NOMO-1 treated with dmso at 0.1 percent for 144 hours (cell line): ENCODE measurements at regions not wholly inside any gene's neighbourhood (a gene's known extent, or its start where the extent isn't known, plus 50 kb on each side); places are given as distances from the start of the nearest gene placed in this dataset.

Source experiments
- DNase-seq: peaks from one replicate; lab custom pipeline; 2025; ENCODE audit not compliant: unreplicated experiment; lab: John Stamatoyannopoulos, UW

- DNase-seq, result no peak
These were observed 277.5 kb upstream of the MAGI2 start for GRCh38 chr7:79730971-79731370.

DNA sequence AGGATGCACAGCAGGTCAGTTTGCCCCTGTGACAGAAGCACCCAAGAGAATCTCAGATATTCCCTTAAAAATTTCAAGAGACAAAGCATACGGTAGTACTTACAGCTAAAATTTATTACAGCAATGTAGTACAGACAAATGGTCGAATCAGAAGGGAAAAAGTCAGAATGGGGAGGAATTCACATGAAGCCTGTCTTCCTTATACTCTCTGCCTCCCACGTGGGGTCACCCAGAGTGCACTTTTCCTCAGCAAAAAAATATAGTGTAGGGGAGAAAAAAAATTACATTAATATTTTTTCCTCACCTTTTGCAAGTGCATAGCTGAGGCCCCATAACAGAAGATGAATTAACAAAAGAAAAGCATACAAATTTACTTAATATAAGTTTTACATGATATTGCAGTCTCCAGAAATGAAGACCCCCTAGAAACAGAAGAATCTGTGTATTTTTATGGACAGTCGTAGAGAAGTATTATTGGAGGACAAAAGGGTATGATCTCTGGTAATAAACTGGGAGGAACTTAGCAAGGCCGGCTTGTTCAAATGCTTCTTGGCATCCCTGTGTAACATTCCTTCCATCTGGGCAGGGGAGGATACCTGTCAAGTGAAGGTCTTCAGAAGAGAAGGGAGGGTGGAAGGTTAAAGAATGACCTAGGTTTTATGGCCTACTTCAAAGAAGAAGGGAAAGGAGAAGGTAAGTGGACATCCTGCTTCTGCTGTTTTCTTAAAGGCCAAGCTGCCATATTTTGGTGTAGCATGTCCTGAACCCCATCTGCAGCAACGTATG lies 270.6 kb upstream of the MAGI2 start:
- no peak for DNase-seq

- no peak for DNase-seq
These were observed 268.8 kb upstream of the MAGI2 start for GRCh38 chr7:79722217-79722616.

GRCh38 chr7:79719216-79719615 lies 265.7 kb upstream of the MAGI2 start:
- DNase-seq, result no peak

DNA sequence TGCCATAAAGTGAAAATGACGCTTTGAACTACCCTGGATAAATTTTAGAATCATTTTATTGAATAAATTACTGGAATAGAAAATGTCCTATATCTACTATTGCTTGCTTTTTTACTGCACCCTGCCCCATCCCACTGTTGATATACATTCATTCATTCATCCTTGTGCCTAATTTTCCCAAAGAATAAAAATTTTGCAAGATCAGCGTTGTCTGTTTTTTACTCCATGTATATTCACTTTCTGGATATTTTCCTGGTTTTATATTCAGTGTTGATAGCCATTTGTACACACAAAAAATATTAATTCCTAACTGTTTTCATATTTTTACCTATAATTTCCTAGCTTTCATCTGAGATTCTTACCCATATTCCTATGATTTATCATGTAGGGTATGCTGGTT lies 262.9 kb upstream of the MAGI2 start:
- no peak for DNase-seq

DNA sequence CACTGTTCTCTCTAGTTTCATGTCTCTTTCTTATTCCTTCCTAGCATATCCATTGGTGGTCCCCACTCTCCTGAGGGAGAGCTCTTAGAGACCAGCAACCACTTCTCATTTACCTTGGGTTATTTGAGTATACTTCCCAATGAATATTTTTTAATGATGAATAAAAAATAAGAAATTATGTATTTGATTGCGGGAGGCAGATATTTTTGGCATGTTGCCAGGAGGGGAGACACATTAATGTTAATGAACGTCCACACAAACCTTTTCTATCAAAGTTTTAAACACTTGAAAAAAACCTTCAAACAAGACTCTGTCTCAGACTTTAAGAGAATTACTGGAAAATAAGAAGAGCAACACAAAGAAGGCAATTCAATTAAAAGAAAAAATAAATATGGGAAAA lies 260.6 kb upstream of the MAGI2 start:
- no peak for DNase-seq

- no peak for DNase-seq
These were observed 259.8 kb upstream of the MAGI2 start for GRCh38 chr7:79713276-79713675.

DNA sequence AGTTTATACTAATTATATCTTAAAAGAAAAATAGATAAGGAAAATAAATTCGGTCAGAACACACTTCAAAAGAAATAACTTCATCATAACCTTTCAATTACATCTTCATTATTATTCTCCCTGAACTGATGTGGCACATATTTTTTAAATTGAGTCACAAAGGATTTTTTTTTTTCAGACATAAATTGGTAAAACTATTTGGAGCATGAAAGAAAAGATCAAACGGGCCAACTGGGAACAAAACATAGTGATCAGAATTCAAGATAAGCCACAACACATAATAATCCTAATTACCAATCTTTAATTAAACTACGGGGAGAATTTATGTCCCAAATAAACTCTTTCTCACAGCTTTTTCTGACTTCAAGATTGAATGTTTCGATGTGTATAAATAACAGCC lies 258.2 kb upstream of the MAGI2 start:
- no peak for DNase-seq

- DNase-seq, result no peak
These were observed 256.3 kb upstream of the MAGI2 start for GRCh38 chr7:79709574-79710409.

- no peak for DNase-seq
These were observed 248.6 kb upstream of the MAGI2 start for GRCh38 chr7:79702116-79702515.

- DNase-seq, result no peak
These were observed 238.5 kb upstream of the MAGI2 start for GRCh38 chr7:79692015-79692414.

GRCh38 chr7:79691074-79691473 lies 237.6 kb upstream of the MAGI2 start:
- no peak for DNase-seq

GRCh38 chr7:79684384-79684783 lies 230.9 kb upstream of the MAGI2 start:
- no peak for DNase-seq

GRCh38 chr7:79683916-79684315 lies 230.4 kb upstream of the MAGI2 start:
- DNase-seq, result no peak

DNA sequence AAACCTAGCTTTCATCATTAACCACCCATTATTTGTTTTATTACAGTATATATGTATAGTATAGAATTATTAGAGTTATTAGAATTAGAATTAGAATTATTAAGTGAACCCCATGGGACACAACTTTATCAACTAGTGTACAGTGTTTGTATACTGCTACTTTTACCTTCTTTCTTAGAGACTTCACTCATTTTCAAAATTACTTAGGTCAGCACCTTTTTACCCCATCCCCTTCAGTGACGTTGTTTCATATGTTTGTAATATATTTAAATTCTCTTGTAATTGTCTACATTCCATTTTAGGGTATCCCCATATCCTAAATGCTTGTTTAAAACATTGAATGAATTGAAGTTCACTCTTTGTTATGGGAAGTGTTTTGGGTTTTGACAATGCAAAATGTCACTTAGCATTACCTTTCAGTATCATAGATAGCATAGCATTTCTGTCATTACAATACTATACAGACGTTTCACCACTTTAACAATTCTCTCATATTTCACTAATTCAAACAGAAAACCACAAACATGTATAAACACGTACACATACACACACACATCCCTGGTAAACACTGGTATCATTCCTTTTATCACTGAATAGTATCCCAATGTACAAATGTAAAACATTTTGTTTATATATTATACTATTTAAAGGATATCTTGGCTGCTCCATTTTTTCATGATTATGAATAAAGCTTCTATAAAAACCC lies 229.9 kb upstream of the MAGI2 start:
- DNase-seq, result no peak

DNA sequence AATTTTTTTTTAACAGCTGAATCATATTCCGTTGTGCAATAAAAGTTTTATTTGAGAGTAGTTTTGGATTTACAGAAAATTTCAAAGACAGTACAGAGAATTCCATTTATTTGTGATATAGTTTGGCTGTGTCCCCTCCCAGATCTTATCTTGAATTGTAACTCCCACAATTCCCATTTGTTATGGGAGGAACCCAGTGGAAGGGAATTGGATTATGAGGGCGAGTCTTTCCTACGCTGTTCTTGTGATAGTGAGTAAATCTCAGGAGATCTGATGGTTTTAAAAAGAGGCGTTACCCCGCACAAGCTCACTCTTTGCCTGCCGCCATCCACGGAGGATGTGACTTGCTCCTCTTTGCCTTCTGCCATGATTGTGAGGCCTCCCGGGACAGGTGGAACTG lies 228.0 kb upstream of the MAGI2 start:
- no peak for DNase-seq

GRCh38 chr7:79673969-79674368 lies 220.5 kb upstream of the MAGI2 start:
- DNase-seq, result no peak

GRCh38 chr7:79673421-79673820 lies 220.0 kb upstream of the MAGI2 start:
- no peak for DNase-seq

- DNase-seq, result no peak
These were observed 214.8 kb upstream of the MAGI2 start for GRCh38 chr7:79668292-79668691.

DNA sequence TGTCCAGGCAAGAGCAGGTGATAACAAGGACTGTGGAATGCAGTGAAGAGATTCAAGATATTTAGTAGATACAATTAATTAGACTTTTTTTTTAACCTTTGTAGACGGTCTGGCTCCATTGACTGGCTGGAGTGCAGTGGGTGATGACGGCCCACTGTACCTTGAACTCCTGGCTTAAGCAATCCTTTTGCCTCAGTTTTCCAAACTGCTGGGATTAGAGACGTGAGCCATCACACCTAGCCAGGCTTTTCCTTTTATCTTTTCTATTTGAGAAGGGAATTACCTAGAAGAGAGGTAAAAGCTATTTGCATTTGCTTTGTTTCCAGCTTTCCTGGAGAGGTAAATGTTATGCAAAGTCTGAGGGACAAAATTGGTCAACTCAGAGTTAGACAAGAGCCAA lies 213.0 kb upstream of the MAGI2 start:
- DNase-seq, result no peak

DNA sequence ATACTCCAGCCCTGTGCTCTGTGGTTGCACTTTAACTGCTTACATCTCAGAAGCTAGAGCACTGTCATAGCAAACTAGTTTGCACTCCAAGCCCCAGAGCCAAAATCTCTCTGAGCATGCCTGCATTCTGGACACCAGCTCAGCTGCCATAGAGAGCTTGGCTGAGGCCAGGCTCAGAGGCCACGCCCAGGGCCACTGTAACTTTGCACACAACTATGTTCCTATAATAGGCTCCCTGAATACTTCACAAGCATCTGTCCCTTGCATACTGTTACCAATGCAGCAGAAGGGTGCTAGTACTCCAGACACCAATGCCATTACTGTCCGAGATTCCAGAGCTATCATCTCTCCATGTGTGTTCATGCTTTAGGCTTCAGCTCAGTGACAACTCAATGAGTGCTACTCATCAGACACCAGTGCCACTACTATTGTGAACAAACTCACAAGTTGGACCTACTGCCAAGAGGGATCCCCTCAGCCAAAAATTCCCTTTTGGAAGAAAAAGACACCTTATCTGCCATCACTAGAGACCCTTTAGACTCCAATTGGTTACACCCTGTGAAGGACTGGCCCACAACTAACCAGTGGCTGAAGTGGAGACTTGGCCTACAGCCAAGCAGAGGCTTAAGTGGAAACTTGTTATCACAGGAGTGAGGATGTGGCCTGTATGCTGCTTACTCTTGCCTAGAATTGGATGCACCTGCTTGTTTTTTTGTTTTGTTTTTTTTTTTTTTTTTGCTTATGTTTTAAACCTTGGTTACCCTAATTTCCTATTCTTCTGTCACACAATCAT lies 211.6 kb upstream of the MAGI2 start:
- no peak for DNase-seq
